OCI-LY1 (cell line): ENCODE measurements at regions not wholly inside any gene's neighbourhood (a gene's known extent, or its start where the extent isn't known, plus 50 kb on each side); places are given as distances from the start of the nearest gene placed in this dataset.

Experiments
- CTCF ChIP-seq: fragments of 200-600 bp; sonication (generic), shearing (Covaris generic); IDR thresholded peaks from 2 replicates; pipeline ENCODE4 v1.5.1; 2017; ENCODE audit warnings: mild to moderate bottlenecking, antibody characterized with exemption, low read length, moderate library complexity, mixed read lengths
- EZH2 ChIP-seq: fragments of 200-600 bp; sonication (generic), shearing (Covaris generic); IDR thresholded peaks from 2 replicates; pipeline ENCODE4 v1.8.0; 2017; ENCODE audit warnings: borderline replicate concordance, mixed run types, mild to moderate bottlenecking, antibody characterized with exemption, low read length, moderate library complexity, mixed read lengths

GRCh38 chr4:55247521-55247920 is 98.5 kb upstream of the SRD5A3 start:
- TF ChIP-seq CTCF (no peak), EZH2 (no peak)
